Right cardiac atrium (tissue), 5 donors: ENCODE measurements at regions not wholly inside any gene's neighbourhood (a gene's known extent, or its start where the extent isn't known, plus 50 kb on each side); places are given as distances from the start of the nearest gene placed in this dataset.
A peak's percentile ranks its signal among the peaks of the same experiment; 100 is the strongest.
"Not testable (repeated sequence)": the region's sequence is repeated elsewhere in the genome, so short reads cannot be mapped to it uniquely, and the experiment has no call there.

Experiments
- ATAC-seq, 2 donors: fragments of 200-7000 bp; cut with Tn5 transposase; one replicate each; pipeline versions ENCODE4 v1.8.0 to v1.9.1; 2020; ENCODE audit warnings: moderate library complexity in 2 of 2, mild to moderate bottlenecking in 1 of 2
- DNase-seq, 3 donors: peaks; one replicate each; pipeline ENCODE4 v3.0.0-alpha.2; 2020
- H3K27ac ChIP-seq: one replicate; pipeline ENCODE4 v1.5.1; 2013; ENCODE audit warnings: mild to moderate bottlenecking, low read length, control low read depth, moderate library complexity
- H3K27me3 ChIP-seq: one replicate; pipeline ENCODE4 v1.6.1; 2013; ENCODE audit not compliant: control insufficient read depth, insufficient read depth
- H3K4me1 ChIP-seq: one replicate; pipeline ENCODE4 v1.6.1; 2013; ENCODE audit warnings: low read length; ENCODE audit not compliant: control insufficient read depth, insufficient read depth
- H3K4me3 ChIP-seq: one replicate; pipeline ENCODE4 v1.5.1; 2013; ENCODE audit warnings: low read length, control low read depth
- H3K9me3 ChIP-seq: one replicate; pipeline ENCODE4 v1.6.1; 2013; ENCODE audit warnings: low read length; ENCODE audit not compliant: control insufficient read depth
- WGBS: extraction: QIAGEN DNeasy Blood & Tissue Kit; methylation state at CpG from one replicate; pipeline ENCODE4 v1.1.7; 2013; 5-methylcytosine and 5-hydroxymethylcytosine counted together
- intact Hi-C, 4 donors: fragments of 100-400 bp; cut with DNase I; formaldehyde crosslinking; loops; one replicate each; pipeline versions ENCODE4 v1.11.0 to v1.14.0; 2022 to 2023
- donor health status: healthy with polysubstance abuse.
- donor health status: DM: no; HTN: yes; CAD: no.
- donor health status: DM: no; HTN: no; CAD: no.
- donor health status: DM: no; HTN: yes; CAD: no; lungs with severe emphysema.
- donor health status: DM: yes; HTN: yes; CAD: no.

DNA sequence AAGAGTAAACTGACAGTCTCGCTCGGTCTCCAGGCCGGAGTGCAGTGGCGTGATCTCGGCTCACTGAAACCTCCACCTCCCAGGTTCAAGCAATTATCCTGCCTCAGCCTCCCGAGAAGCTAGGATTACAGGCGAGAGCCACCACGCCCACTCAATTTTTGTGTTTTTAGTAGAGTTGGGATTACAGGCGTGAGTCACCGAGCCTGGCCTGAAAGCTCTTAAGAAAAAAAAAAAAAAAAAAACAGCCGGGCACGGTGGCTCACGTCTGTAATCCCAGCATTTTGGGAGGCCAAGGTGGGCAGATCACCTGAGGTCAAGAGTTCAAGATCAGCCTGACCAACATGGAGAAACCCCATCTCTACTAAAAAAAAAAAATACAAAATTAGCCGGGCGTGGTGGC, 55.3 kb upstream of the THOC2 start:
- intact Hi-C loops, H3K9me3 ChIP-seq, DNase-seq, H3K27me3 ChIP-seq, H3K4me1 ChIP-seq, ATAC-seq, H3K4me3 ChIP-seq, H3K27ac ChIP-seq: not testable (repeated sequence)
- 89% methylated on average over 15 of the region's 15 CpGs for WGBS

DNA sequence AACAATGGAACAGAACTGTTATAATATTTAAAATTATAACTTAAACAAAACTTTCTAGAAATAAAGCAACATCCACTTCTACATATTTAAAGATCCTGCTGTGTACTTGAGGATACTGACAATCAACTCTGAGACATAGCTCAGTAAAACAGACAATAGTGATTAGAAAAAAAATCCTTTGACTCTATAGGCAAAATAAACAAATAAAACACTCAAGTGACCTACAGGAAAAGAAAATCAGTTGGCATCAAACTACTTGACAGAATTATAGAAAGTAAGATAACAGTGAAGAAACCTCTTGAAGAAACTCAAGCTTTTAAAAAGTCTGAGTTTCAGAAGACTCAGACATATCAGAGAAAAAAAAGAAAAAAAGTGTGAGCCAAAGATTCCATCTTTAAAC, 55.9 kb upstream of the THOC2 start:
- H3K4me1 ChIP-seq: peaks cover 2% of the 10 kb centered on the region
- no peaks in the 10 kb centered on the region for H3K9me3 ChIP-seq
- no peak overlapping the region for H3K4me3 ChIP-seq
- DNase-seq (no peak), ATAC-seq (no peak)
- intact Hi-C loops: no loop called here
- H3K27me3 ChIP-seq: no peaks in the 10 kb centered on the region
- no peak overlapping the region for H3K27ac ChIP-seq

DNA sequence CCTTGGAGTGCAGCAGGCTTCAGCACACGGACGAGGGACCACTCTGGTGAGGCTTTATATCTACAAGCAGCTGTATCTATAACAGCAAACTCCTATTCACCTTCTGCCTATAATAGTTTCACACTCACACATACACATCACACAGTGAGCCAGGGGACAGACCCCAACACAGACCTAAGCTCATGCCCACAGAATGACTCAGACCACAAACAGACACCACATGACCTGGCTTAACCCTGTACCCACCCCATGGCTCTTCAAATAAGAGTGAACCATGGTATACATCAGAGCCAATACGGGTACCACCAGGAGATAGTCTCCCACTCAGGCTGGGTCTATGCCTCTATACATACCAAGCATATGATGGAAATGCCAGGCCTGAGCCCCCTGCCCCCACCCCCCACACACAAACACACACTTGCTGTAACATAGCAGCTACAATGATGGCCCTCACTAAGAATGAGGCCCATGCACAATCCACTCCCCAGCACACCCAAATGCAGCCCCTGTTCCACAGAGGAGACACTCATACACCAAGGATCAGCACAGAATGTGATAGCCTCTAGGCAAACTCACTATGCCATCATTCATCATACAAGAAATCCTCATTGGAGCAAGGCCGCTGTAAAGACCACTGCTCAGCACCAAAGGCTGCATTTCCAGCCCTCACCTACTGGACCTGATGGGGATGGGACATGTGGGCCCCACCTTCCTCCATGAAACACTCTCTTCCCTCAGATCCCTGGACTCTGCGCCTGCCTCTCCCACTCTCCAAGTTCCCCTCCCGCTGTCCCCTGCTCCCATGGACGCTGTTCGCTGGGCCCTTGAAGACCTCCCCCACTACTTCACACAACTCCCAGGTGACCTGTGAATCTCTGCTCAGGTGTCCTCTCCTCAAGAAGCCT, 62.1 kb upstream of the XIAP start:
- intact Hi-C loops: no loop called here
- H3K4me1 ChIP-seq: no peaks in the 10 kb centered on the region
- H3K9me3 ChIP-seq: no peaks in the 10 kb centered on the region
- WGBS: 91% methylated on average over 8 of the region's 8 CpGs
- DNase-seq (peak in 1 of 3 donors; percentile 12), ATAC-seq (peak in 1 of 2 donors; percentile 23)
- H3K27ac ChIP-seq: no peak overlapping the region
- no peak overlapping the region for H3K4me3 ChIP-seq
- no peaks in the 10 kb centered on the region for H3K27me3 ChIP-seq

DNA sequence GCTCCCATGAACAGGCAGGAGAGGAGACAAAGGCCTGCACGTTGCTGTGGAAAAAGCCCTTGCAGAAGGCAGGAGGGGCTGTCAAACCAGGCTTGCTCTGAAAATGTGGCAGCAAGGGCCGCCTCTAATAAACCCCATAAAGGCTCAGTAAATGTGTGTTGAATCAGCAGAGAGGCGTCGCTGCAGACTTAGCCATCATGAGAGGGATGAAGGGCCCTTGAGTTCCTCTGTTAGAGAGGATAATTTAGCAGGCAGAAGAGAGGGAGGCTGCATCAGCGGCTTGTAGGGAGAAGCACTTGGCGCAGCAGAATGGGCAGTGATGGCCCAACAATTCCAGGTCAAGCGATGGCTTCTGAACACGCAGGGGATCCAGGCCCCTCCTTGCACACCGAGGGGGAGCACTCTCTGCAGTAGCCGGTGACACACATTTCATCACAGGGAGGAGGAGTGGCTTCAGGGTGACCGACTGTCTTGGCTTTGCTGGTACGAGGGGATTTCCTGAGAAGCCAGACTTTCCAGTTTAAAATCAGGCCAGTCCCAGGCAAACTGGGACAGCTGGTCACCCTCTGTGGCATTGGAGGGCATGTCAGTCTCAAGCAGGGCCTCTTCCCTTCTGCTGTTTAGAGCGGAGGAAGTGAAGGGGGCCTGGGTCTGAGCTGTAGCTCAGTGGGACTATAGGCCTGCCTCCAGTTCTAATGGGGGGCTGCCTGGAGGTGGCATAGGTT, 61.0 kb upstream of the XIAP start:
- H3K4me1 ChIP-seq, ATAC-seq, H3K9me3 ChIP-seq, DNase-seq, H3K27ac ChIP-seq, H3K27me3 ChIP-seq, H3K4me3 ChIP-seq, intact Hi-C loops: not testable (repeated sequence)
- WGBS: 84% methylated on average over 12 of the region's 13 CpGs

DNA sequence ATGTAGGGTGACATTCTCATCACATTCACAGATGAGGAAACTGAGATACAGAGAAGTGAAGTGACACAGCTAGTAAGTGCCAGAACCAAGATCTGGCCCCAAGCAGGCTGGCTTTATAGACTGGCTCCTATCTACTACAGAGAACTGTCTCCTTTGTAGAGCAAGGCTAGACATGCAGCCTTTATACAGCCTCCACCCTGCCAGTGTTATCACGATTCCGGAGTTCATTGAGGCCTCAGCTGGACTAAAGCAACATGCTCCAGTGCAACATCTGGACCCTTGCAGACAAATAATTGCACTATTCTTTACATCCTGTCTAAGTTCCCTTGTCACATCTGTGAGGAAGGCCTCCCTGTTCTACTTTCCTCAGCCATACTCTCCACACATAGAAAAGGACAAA, 58.0 kb upstream of the XIAP start:
- H3K4me1 ChIP-seq: no peaks in the 10 kb centered on the region
- no peak for DNase-seq
- ATAC-seq: no peak
- 58% methylated on average over 2 of the region's 2 CpGs for WGBS
- H3K4me3 ChIP-seq: no peak overlapping the region
- H3K27ac ChIP-seq: no peak overlapping the region
- intact Hi-C loops: no loop called here
- no peaks in the 10 kb centered on the region for H3K9me3 ChIP-seq
- H3K27me3 ChIP-seq: no peaks in the 10 kb centered on the region

DNA sequence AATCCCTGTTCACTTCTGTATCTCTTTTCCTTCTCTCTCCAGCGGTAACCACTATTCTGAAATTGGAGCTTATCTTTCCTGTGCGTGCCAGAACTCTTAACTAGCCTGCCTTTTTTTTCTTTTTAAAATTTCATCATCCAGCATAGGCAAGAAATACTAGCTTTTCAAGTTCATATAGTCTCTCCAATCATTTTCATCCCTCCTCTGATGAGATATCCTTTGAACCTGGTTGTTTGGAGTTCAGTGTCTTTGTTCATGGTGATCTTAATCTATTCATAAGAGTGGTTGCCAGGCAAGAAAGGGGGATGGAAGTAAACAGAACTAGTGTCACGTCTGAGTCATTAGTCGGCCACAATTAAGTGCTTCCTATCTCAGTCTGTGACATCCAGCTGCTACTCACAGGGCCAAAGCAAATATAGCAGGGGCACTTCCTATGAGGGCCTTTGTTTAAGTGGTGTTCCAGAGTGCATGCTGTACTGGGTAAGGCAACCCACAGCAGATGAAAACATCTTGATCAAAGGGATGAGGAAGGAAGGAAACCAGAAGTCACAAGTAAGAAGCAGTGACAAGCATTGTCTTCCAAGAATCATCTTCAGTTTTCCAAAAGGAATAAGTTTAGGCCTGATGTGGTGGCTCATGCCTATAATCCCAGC, 56.4 kb upstream of the XIAP start:
- H3K27ac ChIP-seq: peak overlapping the region; percentile 45
- WGBS: 5% methylated on average over 4 of the region's 4 CpGs
- DNase-seq (peak in 1 of 3 donors; percentile 25), ATAC-seq (peak; percentile 97 to 98)
- no peak overlapping the region for H3K4me3 ChIP-seq
- intact Hi-C loops: no loop called here
- no peaks in the 10 kb centered on the region for H3K4me1 ChIP-seq
- no peaks in the 10 kb centered on the region for H3K9me3 ChIP-seq
- H3K27me3 ChIP-seq: no peaks in the 10 kb centered on the region

DNA sequence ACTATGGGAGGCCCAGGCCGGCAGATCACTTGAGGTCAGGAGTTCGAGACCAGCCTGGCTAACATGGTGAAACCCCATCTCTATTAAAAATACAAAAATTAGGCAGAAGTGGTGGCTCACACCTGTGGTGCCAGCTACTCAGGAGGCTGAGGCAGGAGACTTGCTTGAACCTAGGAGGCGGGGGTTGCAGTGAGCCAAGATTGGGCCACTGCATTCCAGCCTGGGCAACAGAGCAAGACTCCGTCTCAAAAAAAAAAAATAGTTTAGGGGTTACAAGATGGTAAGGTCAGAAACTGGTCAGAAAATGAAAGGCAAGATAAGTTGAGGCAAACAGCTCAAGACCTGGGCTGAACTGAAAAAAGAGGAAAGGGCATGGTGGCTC, 55.9 kb upstream of the XIAP start:
- intact Hi-C loops: not testable (repeated sequence)

DNA sequence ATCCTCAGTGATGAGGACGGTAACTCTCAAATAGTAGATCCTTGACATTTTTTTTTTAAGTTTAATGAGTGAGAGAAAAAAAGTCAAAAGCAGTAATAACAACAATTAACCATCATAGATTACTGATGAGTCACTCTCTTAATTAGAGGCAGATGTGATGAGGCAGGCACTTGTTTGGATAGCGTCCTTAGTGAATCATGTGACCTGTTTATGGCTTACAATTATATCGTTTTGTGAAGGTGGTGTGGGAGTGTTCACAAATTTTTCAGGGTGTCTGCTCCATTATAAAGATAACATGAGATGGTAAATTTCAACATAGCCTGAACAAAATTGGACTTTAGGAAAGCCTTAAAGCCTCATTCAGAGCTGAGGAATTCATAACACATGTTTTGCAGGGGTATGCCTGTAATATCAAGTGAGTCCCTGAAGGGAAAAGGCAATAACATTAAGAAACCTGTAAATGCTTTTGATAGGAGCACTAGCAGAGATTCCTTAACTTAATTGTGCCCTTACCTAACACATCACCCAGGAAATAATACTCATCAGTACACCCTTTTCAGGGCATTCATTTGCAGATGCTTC, 51.9 kb upstream of the XIAP start:
- Histone ChIP-seq H3K4me1 (no peaks in the 10 kb centered on the region), H3K27me3 (no peaks in the 10 kb centered on the region), H3K27ac (no peak overlapping the region), H3K4me3 (no peak overlapping the region), H3K9me3 (no peaks in the 10 kb centered on the region)
- WGBS: 45% methylated on average over 3 of the region's 3 CpGs
- no peak for ATAC-seq
- intact Hi-C loops: no loop called here
- no peak for DNase-seq

More for the DNA sequence above, 55.9 kb upstream of the XIAP start:
- not testable (repeated sequence) for H3K9me3 ChIP-seq, H3K27me3 ChIP-seq, ATAC-seq, DNase-seq, H3K4me3 ChIP-seq, H3K4me1 ChIP-seq
- peak overlapping the region; percentile 45 for H3K27ac ChIP-seq
- 84% methylated on average over 4 of the region's 4 CpGs for WGBS

DNA sequence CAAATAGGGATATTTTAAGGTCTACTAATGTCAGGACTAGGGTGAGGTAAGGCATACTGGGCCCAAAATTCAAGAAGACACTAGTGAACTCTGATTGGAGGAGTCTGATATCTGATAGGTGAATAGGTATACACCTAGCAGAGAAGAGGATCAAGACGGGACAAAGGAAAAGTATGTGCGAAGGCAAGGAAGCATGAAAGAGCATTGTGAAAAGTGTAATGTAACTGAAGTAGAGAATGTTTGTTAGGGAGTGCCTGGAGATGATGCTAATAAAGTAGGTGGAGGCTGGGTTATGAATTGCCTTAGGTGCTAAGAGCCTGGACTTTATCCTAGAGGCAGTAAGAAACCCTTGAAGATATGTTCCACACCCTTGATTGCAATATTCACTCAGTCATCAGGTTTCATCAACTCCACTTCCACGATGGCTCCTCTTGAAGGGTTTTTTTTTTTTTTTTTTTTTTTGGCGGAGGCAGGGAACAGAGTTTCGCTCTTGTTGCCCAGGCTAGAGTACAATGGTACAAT, 49.9 kb upstream of the XIAP start:
- ATAC-seq (no peak), DNase-seq (no peak)
- H3K27ac ChIP-seq: no peak overlapping the region
- intact Hi-C loops: no loop called here
- no peaks in the 10 kb centered on the region for H3K4me1 ChIP-seq
- H3K4me3 ChIP-seq: no peak overlapping the region
- no peaks in the 10 kb centered on the region for H3K27me3 ChIP-seq
- no peaks in the 10 kb centered on the region for H3K9me3 ChIP-seq
- 96% methylated on average over 5 of the region's 5 CpGs for WGBS
